ENCODE measurements at regions not wholly inside any gene's neighbourhood (a gene's known extent, or its start where the extent isn't known, plus 50 kb on each side); places are given as distances from the start of the nearest gene placed in this dataset.

DNA sequence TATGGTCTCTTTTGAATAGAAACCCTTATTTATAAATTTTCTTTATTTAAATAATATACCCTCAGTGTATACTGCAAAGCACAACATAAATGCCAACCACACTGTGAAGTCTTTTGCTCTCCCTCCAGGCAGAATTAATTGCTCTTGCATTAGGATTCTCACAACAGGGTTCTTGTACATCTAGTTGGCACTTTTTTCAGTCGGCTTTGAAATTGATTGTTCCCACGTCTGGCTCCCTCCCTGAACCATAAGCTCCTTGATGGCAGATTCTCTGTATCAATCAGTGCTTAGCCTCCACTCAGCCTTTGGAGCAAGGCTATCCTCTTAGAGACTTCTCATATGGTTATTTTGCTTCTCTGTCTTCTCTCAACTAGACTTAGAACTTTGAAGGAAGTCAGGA, 288.0 kb upstream of the POU3F2 start:
- Histone ChIP-seq H2AFZ (ENCODE audit: low read depth, low read length, severe bottlenecking) (no peak overlapping the region), H3K27me3 (ENCODE audit: low read length) (no peaks in the 10 kb centered on the region), H3K27ac (ENCODE audit: low read depth, low read length) (no peak overlapping the region), H3K9me2 (replicated peaks; ENCODE audit: insufficient read depth, low read length) (no peaks in the 10 kb centered on the region), H3F3A (ENCODE audit: insufficient read depth) (no peaks in the 10 kb centered on the region), H3K9ac (ENCODE audit: low read length) (no peak overlapping the region), H3K4me3 (ENCODE audit: insufficient read depth, low read length, poor library complexity, severe bottlenecking) (no peak overlapping the region), H3K79me2 (ENCODE audit: insufficient read depth, low read length) (no peaks in the 10 kb centered on the region), H3K9me3 (ENCODE audit: insufficient read depth, low read length) (no peaks in the 10 kb centered on the region), H4K20me1 (ENCODE audit: low read depth, low read length) (no peaks in the 10 kb centered on the region), H3K4me2 (ENCODE audit: low read depth, low read length, poor library complexity, severe bottlenecking) (no peak overlapping the region), H3K36me3 (ENCODE audit: low read length) (no peaks in the 10 kb centered on the region)
- TF ChIP-seq, protein P1, sequence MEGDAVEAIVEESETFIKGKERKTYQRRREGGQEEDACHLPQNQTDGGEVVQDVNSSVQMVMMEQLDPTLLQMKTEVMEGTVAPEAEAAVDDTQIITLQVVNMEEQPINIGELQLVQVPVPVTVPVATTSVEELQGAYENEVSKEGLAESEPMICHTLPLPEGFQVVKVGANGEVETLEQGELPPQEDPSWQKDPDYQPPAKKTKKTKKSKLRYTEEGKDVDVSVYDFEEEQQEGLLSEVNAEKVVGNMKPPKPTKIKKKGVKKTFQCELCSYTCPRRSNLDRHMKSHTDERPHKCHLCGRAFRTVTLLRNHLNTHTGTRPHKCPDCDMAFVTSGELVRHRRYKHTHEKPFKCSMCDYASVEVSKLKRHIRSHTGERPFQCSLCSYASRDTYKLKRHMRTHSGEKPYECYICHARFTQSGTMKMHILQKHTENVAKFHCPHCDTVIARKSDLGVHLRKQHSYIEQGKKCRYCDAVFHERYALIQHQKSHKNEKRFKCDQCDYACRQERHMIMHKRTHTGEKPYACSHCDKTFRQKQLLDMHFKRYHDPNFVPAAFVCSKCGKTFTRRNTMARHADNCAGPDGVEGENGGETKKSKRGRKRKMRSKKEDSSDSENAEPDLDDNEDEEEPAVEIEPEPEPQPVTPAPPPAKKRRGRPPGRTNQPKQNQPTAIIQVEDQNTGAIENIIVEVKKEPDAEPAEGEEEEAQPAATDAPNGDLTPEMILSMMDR (IDR thresholded peaks at IDR 0.05; ENCODE audit: insufficient read depth, low read length, poor library complexity, severe bottlenecking): no peak
- TF ChIP-seq EZH2phosphoT487 (conservative IDR thresholded peaks at IDR 0.05; ENCODE audit: low read length): no peak

DNA sequence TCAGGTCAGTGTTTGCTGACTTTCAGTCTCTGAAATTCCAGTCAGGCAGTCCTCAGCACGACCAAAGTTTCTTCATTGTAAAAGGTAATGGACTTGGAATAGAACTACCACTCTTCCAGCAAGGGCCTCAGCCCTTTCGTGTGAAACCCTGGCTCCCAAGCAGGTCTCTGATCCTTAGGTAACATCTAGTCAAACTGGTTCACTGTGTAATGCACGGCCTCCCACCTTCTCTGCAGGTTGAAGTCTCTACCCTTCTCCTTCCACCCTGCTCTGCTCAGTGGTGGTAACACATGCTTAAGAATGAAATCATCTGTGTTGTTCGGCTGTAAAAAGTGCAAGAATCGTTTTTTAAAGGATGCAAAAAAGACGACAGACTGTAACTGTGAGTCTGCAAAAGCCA, 287.2 kb upstream of the POU3F2 start:
- no peaks in the 10 kb centered on the region for H3K9me2 ChIP-seq (replicated peaks; ENCODE audit: insufficient read depth, low read length)
- H3K79me2 ChIP-seq (ENCODE audit: insufficient read depth, low read length): no peaks in the 10 kb centered on the region
- no peaks in the 10 kb centered on the region for H3K9me3 ChIP-seq (ENCODE audit: insufficient read depth, low read length)
- no peak overlapping the region for H3K27ac ChIP-seq (ENCODE audit: low read depth, low read length)
- H4K20me1 ChIP-seq (ENCODE audit: low read depth, low read length): no peaks in the 10 kb centered on the region
- no peaks in the 10 kb centered on the region for H3K27me3 ChIP-seq (ENCODE audit: low read length)
- no peaks in the 10 kb centered on the region for H3K36me3 ChIP-seq (ENCODE audit: low read length)
- no peak overlapping the region for H2AFZ ChIP-seq (ENCODE audit: low read depth, low read length, severe bottlenecking)
- H3K4me2 ChIP-seq (ENCODE audit: low read depth, low read length, poor library complexity, severe bottlenecking): no peak overlapping the region
- H3K9ac ChIP-seq (ENCODE audit: low read length): no peak overlapping the region
- H3F3A ChIP-seq (ENCODE audit: insufficient read depth): no peaks in the 10 kb centered on the region
- no peak overlapping the region for H3K4me3 ChIP-seq (ENCODE audit: insufficient read depth, low read length, poor library complexity, severe bottlenecking)
- TF ChIP-seq, protein P1 (IDR thresholded peaks at IDR 0.05; ENCODE audit: insufficient read depth, low read length, poor library complexity, severe bottlenecking): no peak
- TF ChIP-seq EZH2phosphoT487 (conservative IDR thresholded peaks at IDR 0.05; ENCODE audit: low read length): no peak

DNA sequence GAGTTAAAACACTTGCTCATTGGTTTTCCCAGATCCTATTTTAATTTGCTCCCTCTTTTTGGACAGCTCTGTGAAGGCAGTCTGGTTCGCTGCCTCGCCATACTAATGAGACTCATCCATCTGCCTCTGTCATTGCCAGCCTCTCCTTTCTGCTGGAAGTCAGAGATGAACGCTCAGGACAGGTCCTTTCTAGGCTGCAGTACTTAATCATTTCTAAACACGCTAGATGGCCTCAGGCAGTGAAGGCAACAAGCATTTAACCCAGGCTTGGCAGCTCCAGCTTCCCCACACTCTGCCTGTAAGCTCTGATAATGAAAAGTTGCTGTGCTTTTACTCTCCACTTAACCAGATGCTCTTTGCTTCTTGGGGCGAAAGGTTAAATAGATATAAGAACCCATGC, 286.7 kb upstream of the POU3F2 start:
- H3K27ac ChIP-seq (ENCODE audit: low read depth, low read length): no peak overlapping the region
- no peak overlapping the region for H2AFZ ChIP-seq (ENCODE audit: low read depth, low read length, severe bottlenecking)
- no peaks in the 10 kb centered on the region for H3K9me2 ChIP-seq (replicated peaks; ENCODE audit: insufficient read depth, low read length)
- no peaks in the 10 kb centered on the region for H3K79me2 ChIP-seq (ENCODE audit: insufficient read depth, low read length)
- no peaks in the 10 kb centered on the region for H3K27me3 ChIP-seq (ENCODE audit: low read length)
- H3F3A ChIP-seq (ENCODE audit: insufficient read depth): no peaks in the 10 kb centered on the region
- no peak overlapping the region for H3K4me2 ChIP-seq (ENCODE audit: low read depth, low read length, poor library complexity, severe bottlenecking)
- no peak overlapping the region for H3K4me3 ChIP-seq (ENCODE audit: insufficient read depth, low read length, poor library complexity, severe bottlenecking)
- H3K36me3 ChIP-seq (ENCODE audit: low read length): no peaks in the 10 kb centered on the region
- H4K20me1 ChIP-seq (ENCODE audit: low read depth, low read length): no peaks in the 10 kb centered on the region
- no peaks in the 10 kb centered on the region for H3K9me3 ChIP-seq (ENCODE audit: insufficient read depth, low read length)
- TF ChIP-seq EZH2phosphoT487 (conservative IDR thresholded peaks at IDR 0.05; ENCODE audit: low read length): no peak
- TF ChIP-seq, protein P1 (IDR thresholded peaks at IDR 0.05; ENCODE audit: insufficient read depth, low read length, poor library complexity, severe bottlenecking): no peak
- H3K9ac ChIP-seq (ENCODE audit: low read length): no peak overlapping the region
